HAP-1 (cell line): ENCODE measurements at regions not wholly inside any gene's neighbourhood (a gene's known extent, or its start where the extent isn't known, plus 50 kb on each side); places are given as distances from the start of the nearest gene placed in this dataset.
"Not testable (repeated sequence)": the region's sequence is repeated elsewhere in the genome, so short reads cannot be mapped to it uniquely, and the experiment has no call there.

Experiments used
- DNase-seq, 2 experiments: peaks; one replicate each; pipeline ENCODE4 v3.0.0-alpha.2; 2016 to 2020; ENCODE audit warnings: low spot score in 2 of 2
- H3K27me3 ChIP-seq: fragments of 250-450 bp; sonication (Bioruptor Pico); 2 replicates; pipeline ENCODE4 v1.5.1; 2020; ENCODE audit warnings: low read depth, mild to moderate bottlenecking, moderate library complexity
- H3K36me3 ChIP-seq: fragments of 250-450 bp; sonication (Bioruptor Pico); replicated peaks from 2 replicates; pipeline ENCODE4 v1.5.1; 2020; ENCODE audit warnings: mild to moderate bottlenecking
- H3K4me1 ChIP-seq: fragments of 250-450 bp; sonication (Bioruptor Pico); 2 replicates; pipeline ENCODE4 v1.5.1; 2020; ENCODE audit warnings: mild to moderate bottlenecking
- H3K4me3 ChIP-seq: fragments of 250-450 bp; sonication (Bioruptor Pico); 2 replicates; pipeline ENCODE4 v1.5.1; 2020; ENCODE audit warnings: mild to moderate bottlenecking, moderate library complexity
- H3K9me3 ChIP-seq: fragments of 250-450 bp; sonication (Bioruptor Pico); 2 replicates; pipeline ENCODE4 v1.5.1; 2020; ENCODE audit warnings: mild to moderate bottlenecking, moderate library complexity
- in situ Hi-C: fragments of 300-500 bp; cut with MboI; formaldehyde crosslinking; loops from 3 replicates; pipeline ENCODE4 v1.14.3; 2020; ENCODE audit warnings: low sequenced_read_pairs, inconsistent platforms, mixed read lengths

DNA sequence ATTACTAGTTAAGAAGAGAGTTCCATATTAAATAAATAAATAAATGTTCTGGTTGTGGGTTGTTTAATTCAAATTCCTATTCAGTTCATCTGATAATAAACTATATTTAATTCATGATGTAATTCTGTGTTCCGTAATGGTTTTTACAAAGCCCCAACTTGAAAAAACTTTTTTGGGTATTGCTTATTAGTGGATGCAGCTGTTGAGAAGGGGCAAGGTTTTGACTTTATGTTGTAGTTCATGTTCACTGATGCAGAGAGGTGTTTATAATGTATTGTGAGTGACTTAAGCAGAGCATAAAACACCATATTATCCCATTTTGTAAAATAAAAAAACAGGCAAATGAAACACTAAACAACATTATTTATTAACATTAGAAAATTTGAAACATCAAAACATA lies 107.3 kb upstream of the TNFSF11 start:
- no peak for DNase-seq
- no peaks in the 10 kb centered on the region; the same call in 1 of the 2 replicates for H3K9me3 ChIP-seq
- no peaks in the 10 kb centered on the region for H3K36me3 ChIP-seq
- in situ Hi-C loops, result no loop called here
- no peaks in the 10 kb centered on the region for H3K4me1 ChIP-seq
- no peak overlapping the region for H3K4me3 ChIP-seq
- H3K27me3 ChIP-seq, result no peaks in the 10 kb centered on the region

DNA sequence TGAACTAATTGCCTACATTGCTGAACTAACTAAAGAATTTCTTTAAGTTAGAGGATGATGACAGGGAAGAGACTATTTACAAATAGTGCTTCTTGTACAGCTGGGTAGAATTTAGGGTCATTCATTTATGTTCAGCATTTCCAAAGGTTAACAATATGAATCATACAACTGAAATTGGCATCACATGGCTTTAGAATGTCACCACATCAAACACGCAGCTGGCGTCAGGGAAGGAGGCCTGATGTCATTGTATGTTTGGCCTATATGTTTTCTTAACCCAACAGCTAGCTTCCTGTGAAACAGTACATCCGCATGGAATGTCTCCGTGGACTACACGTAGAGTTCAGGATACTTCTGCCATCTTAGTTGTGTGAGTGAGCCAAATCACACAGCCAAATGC lies 99.0 kb upstream of the TNFSF11 start:
- H3K4me1 ChIP-seq, result no peaks in the 10 kb centered on the region
- H3K4me3 ChIP-seq, result no peak overlapping the region
- in situ Hi-C loops, result no loop called here
- no peaks in the 10 kb centered on the region for H3K36me3 ChIP-seq
- H3K9me3 ChIP-seq, result 0 out of 2 replicates have a peak, but pooled peaks cover 4% of the 10 kb centered on the region
- H3K27me3 ChIP-seq, result no peaks in the 10 kb centered on the region
- no peak for DNase-seq

DNA sequence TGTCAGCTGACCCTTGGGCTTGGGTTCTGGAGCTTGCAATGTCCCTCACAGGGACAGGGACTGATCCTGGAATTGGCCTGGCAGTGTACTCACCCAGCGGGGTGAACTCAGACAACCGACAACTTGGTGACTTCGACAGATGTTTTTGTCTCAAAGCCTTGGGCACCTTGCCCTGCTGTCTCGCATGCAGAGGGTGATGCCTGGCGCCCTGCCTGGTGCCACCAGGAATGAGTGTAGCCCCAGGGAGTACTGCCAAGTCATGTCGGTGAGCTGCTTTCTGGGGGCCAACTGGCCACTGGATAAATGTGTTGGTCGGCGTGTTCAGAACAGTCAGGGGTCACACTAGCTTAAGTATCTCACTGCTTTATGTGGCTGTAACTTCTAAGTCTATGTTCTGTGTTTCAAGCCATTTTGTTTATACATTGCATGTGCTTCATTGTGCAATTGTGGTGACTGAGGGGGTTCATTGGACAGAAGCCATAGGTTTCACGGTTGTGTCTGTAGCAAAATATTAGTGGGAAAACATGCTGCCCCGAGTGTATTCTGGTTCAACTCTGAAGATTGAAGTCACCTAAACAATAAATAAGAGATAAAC lies 96.3 kb upstream of the TNFSF11 start:
- H3K9me3 ChIP-seq, result 0 out of 2 replicates have a peak, but pooled peaks cover 4% of the 10 kb centered on the region
- DNase-seq, result no peak
- in situ Hi-C loops, result no loop called here
- no peaks in the 10 kb centered on the region for H3K36me3 ChIP-seq
- no peak overlapping the region for H3K4me3 ChIP-seq
- H3K4me1 ChIP-seq, result no peaks in the 10 kb centered on the region
- no peaks in the 10 kb centered on the region for H3K27me3 ChIP-seq

DNA sequence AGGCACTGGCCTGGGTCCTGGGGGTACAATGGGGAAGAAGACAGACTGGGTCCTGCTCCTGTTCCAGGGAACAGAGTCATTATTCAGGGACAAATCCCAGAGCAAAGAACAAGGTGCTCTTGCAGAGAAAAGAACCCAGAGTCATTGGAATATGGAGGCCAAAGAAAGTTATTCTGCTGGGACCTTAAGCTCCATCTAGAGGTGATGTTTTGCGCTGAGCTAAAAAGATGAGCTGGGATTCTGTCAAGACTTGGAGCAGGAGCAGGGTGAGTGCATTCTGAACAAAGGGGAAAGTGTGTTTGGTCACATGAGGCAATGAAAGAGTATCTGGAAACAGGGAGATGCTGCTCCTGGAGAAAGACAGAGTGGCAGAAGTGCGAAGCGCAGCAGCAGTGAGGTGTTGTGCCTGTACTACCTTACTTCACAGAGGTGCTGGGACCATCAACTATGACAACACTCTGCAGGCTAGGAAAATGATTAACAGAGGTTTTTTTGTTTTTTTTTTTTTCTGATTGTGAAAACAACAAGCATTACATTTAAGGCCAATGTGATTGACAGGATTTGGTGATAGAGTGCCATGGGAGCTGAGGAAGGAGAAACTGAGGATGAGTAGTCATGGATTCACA lies 95.3 kb upstream of the TNFSF11 start:
- in situ Hi-C loops, result no loop called here
- Histone ChIP-seq H3K9me3 (0 out of 2 replicates have a peak, but pooled peaks cover 4% of the 10 kb centered on the region), H3K4me3 (no peak overlapping the region), H3K27me3 (no peaks in the 10 kb centered on the region), H3K36me3 (no peaks in the 10 kb centered on the region), H3K4me1 (no peaks in the 10 kb centered on the region)
- peak in 1 of 2 experiments; percentile 5 for DNase-seq

DNA sequence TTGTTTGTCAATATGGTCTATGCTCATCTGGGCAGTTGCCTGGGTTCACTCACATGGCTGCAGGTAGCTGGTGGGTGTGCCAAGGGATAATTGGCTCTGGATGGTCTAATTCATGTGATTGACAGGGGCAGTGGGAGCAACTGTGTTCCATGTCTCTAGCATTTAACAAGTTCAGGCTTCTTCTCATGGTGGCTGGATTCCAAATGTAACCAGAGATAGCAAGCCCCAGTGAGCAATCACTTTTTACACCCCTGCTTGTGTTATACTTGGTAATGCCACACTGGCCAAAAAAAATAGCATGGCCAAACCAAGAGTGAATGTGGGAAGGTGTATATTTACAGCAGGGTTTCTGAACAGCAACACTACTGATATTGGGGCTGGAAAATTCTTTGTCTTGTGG lies 89.6 kb upstream of the TNFSF11 start:
- in situ Hi-C loops, result no loop called here
- no peak overlapping the region for H3K4me3 ChIP-seq

DNA sequence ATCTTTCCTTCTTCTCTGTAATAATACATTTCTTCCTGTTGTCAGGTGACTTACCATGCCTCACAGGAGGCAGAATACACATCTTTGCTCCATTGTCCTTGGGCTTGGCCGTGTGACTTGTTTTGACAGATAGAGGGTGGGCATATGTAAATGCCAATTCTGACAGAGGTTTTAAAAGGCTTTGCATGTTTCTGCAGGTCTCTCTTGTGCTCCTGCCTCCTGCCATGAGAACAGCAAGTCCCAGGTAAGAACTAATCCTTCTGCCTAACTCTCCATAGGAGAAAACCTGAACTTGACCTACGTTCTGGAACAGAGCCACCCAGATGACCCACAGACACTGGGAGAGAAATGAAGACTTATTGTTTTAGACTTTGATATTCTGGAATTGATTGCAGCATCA lies 88.7 kb upstream of the TNFSF11 start:
- Histone ChIP-seq H3K4me3 (no peak overlapping the region), H3K4me1 (no peaks in the 10 kb centered on the region), H3K36me3 (no peaks in the 10 kb centered on the region), H3K27me3 (no peaks in the 10 kb centered on the region), H3K9me3 (no peaks in the 10 kb centered on the region)
- in situ Hi-C loops, result no loop called here
- no peak for DNase-seq

More for the DNA sequence above, 89.6 kb upstream of the TNFSF11 start:
- H3K9me3 ChIP-seq, result no peaks in the 10 kb centered on the region
- H3K36me3 ChIP-seq, result no peaks in the 10 kb centered on the region
- H3K4me1 ChIP-seq, result no peaks in the 10 kb centered on the region
- DNase-seq, result no peak
- no peaks in the 10 kb centered on the region for H3K27me3 ChIP-seq

DNA sequence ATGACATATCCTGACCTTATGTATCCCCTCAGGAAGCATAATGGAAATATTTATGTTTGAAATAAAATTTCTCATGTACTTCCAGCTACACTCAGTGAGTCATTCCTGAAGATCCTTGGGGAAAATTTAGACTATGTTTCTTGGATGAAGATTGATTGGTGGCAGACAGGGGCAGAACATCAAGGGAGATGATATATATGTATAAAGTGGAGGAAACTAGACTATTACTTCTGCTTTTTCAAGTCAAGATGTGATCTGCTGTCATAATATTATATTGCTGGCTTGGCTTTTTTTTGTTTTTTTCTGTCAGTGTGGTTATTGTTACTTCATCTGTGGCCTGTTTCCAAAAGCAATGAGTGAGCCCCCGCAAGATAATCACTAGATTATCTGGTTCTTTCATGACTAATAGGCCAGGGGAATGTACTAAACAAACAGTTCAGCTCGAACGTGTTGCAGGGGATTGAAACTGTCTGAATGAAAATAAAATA lies 87.2 kb upstream of the TNFSF11 start:
- in situ Hi-C loops, result no loop called here

DNA sequence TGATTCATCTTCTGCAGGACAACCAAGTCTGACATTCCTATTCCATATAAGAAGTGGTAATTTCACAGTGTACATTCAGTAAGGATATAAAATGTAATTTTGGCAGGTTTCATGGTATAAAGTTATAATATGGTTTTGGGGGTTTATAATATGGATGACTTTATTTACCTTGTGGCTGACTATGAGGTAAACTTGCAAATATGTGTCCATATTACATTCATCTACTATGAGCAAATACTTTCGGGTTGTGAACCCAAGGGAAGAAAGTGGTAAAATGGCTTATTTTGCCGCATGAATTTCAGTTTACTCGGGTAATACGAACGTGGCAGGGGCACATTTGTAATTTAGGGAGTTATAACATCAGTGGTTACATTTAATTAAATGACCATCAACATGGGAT lies 86.7 kb upstream of the TNFSF11 start:
- Histone ChIP-seq H3K4me1 (no peaks in the 10 kb centered on the region), H3K4me3 (no peak overlapping the region), H3K36me3 (no peaks in the 10 kb centered on the region), H3K27me3 (no peaks in the 10 kb centered on the region), H3K9me3 (no peaks in the 10 kb centered on the region)
- in situ Hi-C loops, result no loop called here
- no peak for DNase-seq

More for the DNA sequence above, 87.2 kb upstream of the TNFSF11 start:
- Histone ChIP-seq H3K4me3 (no peak overlapping the region), H3K27me3 (no peaks in the 10 kb centered on the region), H3K4me1 (no peaks in the 10 kb centered on the region), H3K36me3 (no peaks in the 10 kb centered on the region), H3K9me3 (no peaks in the 10 kb centered on the region)
- no peak for DNase-seq

DNA sequence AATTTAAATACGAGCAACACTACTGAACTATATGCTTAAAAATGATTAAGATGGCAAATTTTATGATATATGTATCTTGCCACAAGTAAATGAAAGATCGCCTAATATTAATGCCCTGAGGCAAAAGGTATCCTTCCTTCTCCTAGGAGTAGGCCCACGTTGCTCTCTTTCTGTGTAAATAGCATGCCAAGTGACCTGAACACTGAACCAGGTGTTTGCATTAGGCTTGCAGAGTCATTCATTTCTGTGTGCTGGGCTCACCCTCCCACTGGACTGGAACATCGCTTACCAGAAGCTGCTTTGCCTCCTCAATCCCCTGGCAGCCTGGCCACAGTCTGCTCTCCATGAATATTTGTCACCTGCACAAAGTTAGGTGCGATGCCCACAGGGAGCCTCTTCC lies 83.3 kb upstream of the TNFSF11 start:
- H3K27me3 ChIP-seq, result no peaks in the 10 kb centered on the region
- no peak for DNase-seq
- in situ Hi-C loops, result no loop called here

DNA sequence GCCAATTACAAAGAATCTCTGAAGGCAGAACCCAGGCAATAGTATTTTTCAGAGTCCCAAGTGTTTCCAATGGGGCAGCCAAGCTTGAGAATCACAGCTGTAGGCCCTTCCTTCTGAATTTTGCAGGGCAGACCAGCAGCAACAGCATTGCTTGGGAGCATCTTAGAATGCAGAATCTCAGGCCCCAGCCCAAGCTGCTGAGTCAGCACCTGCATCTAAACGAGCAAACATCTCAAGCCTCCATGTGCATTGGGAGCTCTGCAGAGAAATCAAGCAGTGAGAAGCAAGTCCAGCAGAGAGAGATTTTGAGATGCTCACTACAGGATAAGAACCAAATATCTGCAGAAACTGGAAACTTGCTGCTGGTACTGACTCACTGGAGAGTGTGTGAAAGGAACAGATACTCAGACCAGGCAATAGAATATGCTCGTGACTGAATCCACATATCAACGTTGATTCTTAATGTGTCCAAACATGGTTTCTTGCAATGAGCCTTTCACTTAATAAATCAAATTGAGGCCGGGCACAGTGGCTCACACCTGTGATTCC lies 81.5 kb upstream of the TNFSF11 start:
- Histone ChIP-seq H3K27me3 (no peaks in the 10 kb centered on the region), H3K4me1 (no peaks in the 10 kb centered on the region), H3K9me3 (no peaks in the 10 kb centered on the region; the same call in 1 of the 2 replicates), H3K36me3 (no peaks in the 10 kb centered on the region), H3K4me3 (no peak overlapping the region)
- in situ Hi-C loops, result no loop called here
- no peak for DNase-seq

More for the DNA sequence above, 83.3 kb upstream of the TNFSF11 start:
- Histone ChIP-seq H3K4me1 (no peaks in the 10 kb centered on the region), H3K9me3 (no peaks in the 10 kb centered on the region), H3K36me3 (no peaks in the 10 kb centered on the region), H3K4me3 (no peak overlapping the region)

DNA sequence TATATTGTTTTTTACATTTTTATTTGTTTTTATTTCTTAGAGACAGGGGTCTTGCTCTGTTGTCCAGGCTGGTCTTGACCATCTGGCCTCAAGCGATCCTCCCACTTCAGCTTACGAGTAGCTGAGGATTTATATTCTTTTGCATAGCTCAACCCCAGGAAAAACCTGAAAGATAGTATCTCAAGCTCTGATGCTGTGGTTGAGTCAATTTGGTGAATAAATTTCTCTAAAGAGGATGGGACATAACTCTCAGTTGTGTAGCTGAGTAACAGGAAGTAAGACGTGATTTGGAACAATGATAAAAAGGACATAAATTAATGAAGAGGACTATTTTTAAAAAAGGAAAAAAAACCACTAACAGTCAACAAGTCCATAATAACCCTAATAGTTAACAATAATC lies 79.8 kb upstream of the TNFSF11 start:
- no peaks in the 10 kb centered on the region for H3K27me3 ChIP-seq
- H3K4me1 ChIP-seq, result no peaks in the 10 kb centered on the region
- no peaks in the 10 kb centered on the region for H3K36me3 ChIP-seq
- no peak for DNase-seq
- in situ Hi-C loops, result no loop called here
- H3K4me3 ChIP-seq, result no peak overlapping the region
- H3K9me3 ChIP-seq, result no peaks in the 10 kb centered on the region; the same call in 1 of the 2 replicates

DNA sequence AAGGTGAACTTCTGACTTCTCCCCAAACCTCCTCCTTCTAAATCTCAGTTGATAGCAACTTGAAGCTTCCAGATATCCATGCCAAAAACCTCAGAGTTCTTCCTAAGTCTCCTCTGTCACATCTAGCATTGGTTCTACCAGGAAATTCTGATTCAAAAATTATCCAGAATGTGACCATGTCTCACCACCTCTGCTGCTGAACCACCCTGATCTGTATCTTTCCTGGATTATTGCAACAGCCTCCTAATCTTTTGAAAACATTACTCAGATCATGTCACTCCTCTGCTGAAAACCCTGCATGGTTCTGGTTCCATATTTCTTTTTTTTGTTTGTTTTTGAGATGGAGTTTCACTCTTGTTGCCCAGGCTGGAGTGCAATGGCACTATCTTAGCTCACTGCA lies 78.7 kb upstream of the TNFSF11 start:
- H3K9me3 ChIP-seq, result no peaks in the 10 kb centered on the region; the same call in 1 of the 2 replicates
- H3K27me3 ChIP-seq, result no peaks in the 10 kb centered on the region
- in situ Hi-C loops, result no loop called here
- H3K4me3 ChIP-seq, result no peak overlapping the region
- DNase-seq, result no peak
- H3K36me3 ChIP-seq, result no peaks in the 10 kb centered on the region
- no peaks in the 10 kb centered on the region for H3K4me1 ChIP-seq

DNA sequence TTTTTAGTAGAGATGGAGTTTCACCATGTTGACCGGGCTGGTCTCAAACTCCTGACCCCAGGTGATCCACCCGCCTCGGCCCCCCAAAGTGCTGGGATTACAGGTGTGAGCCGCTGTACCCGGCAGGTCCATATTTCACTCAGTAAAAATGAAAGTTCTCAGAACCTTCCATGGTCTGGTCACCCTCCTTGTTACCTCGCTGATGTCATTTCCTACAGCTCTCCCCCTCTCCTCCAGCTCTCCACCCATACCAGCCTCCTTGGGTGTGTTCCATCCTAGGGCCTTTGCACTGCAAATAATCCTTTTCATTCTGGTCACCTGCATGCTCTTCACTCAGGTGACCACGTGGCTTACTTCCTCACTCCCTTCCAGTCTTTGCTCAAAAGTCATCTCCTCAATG lies 78.2 kb upstream of the TNFSF11 start:
- in situ Hi-C loops, result no loop called here
- no peak for DNase-seq
- H3K27me3 ChIP-seq, result no peaks in the 10 kb centered on the region
- H3K36me3 ChIP-seq, result no peaks in the 10 kb centered on the region
- no peaks in the 10 kb centered on the region for H3K4me1 ChIP-seq
- no peaks in the 10 kb centered on the region; the same call in 1 of the 2 replicates for H3K9me3 ChIP-seq
- no peak overlapping the region for H3K4me3 ChIP-seq

DNA sequence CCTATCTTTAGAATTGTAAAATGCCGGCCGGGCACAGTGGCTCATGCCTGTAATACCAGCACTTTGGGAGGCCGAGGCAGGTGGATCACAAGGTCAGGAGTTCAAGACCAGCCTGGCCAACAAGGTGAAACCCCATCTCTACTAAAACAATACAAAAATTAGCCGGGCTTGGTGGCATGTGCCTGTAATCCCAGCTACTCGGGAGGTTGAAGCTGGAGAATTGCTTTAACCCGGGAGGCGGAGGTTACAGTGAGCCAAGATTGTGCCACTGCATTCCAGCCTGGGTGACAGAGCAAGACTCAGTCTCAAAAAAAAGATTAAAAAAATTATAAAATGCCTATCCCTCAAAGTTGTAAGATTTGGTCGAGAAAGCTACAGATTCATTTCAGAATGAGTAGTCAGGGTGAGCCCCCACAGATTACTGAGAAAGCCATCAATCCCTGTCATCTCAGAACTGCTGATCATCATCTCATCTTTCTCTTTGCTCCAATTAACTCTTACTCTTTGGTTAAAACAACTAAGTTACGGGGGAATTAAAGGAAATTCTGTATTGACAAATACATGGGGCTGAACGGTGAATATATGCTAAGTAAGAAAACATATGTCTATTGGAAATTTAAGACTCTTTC lies 76.9 kb upstream of the TNFSF11 start:
- H3K9me3 ChIP-seq, H3K4me3 ChIP-seq, H3K36me3 ChIP-seq, H3K27me3 ChIP-seq, DNase-seq, in situ Hi-C loops, H3K4me1 ChIP-seq: not testable (repeated sequence)
